Keratinocyte (primary cell): ENCODE measurements at regions not wholly inside any gene's neighbourhood (a gene's known extent, or its start where the extent isn't known, plus 50 kb on each side); places are given as distances from the start of the nearest gene placed in this dataset.

ENCODE experiments used
- DNase-seq: peaks from one replicate; pipeline ENCODE4 v3.0.0-alpha.2; 2011; ENCODE audit warnings: low read depth, missing footprints, low spot score
- FAIRE-seq: peaks from 2 replicates; lab custom pipeline; 2011; peaks lifted over from hg19 to GRCh38; lab: Jason Lieb, UNC
- H2AFZ ChIP-seq: 2 replicates; pipeline ENCODE4 v1.6.0; 2012; ENCODE audit warnings: low read length, control low read depth, inconsistent platforms; ENCODE audit not compliant: control insufficient read depth
- H3K27ac ChIP-seq: 2 replicates; pipeline ENCODE4 v1.5.1; 2011; ENCODE audit warnings: low read length; ENCODE audit not compliant: control insufficient read depth, insufficient read depth
- H3K27me3 ChIP-seq: 3 replicates; pipeline ENCODE4 v1.6.0; 2011; ENCODE audit warnings: low read length; ENCODE audit not compliant: control insufficient read depth, insufficient read depth; ENCODE audit errors: extremely low read depth
- H3K36me3 ChIP-seq, 2 experiments: 2 replicates in 1 of 2; 3 replicates in 1 of 2; pipeline ENCODE4 v1.5.1; 2011; ENCODE audit warnings: low read length in 2 of 2, mild to moderate bottlenecking in 1 of 2; ENCODE audit not compliant: control insufficient read depth in 2 of 2, insufficient read depth in 2 of 2; ENCODE audit errors: extremely low read depth in 1 of 2
- H3K4me1 ChIP-seq: 3 replicates; pipeline ENCODE4 v1.5.1; 2011; ENCODE audit warnings: low read length; ENCODE audit not compliant: control insufficient read depth, insufficient read depth; ENCODE audit errors: extremely low read depth
- H3K4me2 ChIP-seq: 3 replicates; pipeline ENCODE4 v1.6.0; 2011; ENCODE audit warnings: low read depth, low read length; ENCODE audit not compliant: control insufficient read depth, insufficient read depth; ENCODE audit errors: extremely low read depth
- H3K4me3 ChIP-seq, 3 experiments: fragments of 200-600 bp in 1 of 3; sonication (generic) in 1 of 3; 2 replicates in 2 of 3; 3 replicates in 1 of 3; pipeline ENCODE4 v1.5.1; 2011 to 2016; ENCODE audit warnings: low read length in 3 of 3, mild to moderate bottlenecking in 3 of 3, control low read depth in 2 of 3, inconsistent platforms in 1 of 3, low read depth in 1 of 3, mixed read lengths in 1 of 3, mixed run types in 1 of 3, moderate library complexity in 1 of 3; ENCODE audit not compliant: control insufficient read depth in 2 of 3, insufficient read depth in 2 of 3; ENCODE audit errors: extremely low read depth in 1 of 3
- H3K79me2 ChIP-seq: 2 replicates; pipeline ENCODE4 v1.6.0; 2012; ENCODE audit warnings: low read length; ENCODE audit not compliant: control insufficient read depth, insufficient read depth
- H3K9ac ChIP-seq: 3 replicates; pipeline ENCODE4 v1.6.0; 2011; ENCODE audit warnings: low read length; ENCODE audit not compliant: control insufficient read depth, insufficient read depth; ENCODE audit errors: extremely low read depth
- H3K9me1 ChIP-seq: 3 replicates; pipeline ENCODE4 v1.6.0; 2011; ENCODE audit warnings: low read length; ENCODE audit not compliant: control insufficient read depth, insufficient read depth; ENCODE audit errors: extremely low read depth
- H3K9me3 ChIP-seq: 2 replicates; pipeline ENCODE4 v1.5.1; 2012; ENCODE audit warnings: low read depth, low read length; ENCODE audit not compliant: control insufficient read depth
- H4K20me1 ChIP-seq: 3 replicates; pipeline ENCODE4 v1.6.0; 2011; ENCODE audit warnings: low read length; ENCODE audit not compliant: control insufficient read depth, insufficient read depth; ENCODE audit errors: extremely low read depth
- EZH2 ChIP-seq: IDR thresholded peaks from one replicate; pipeline ENCODE4 v1.6.1; 2012; ENCODE audit warnings: inconsistent platforms, mild to moderate bottlenecking, low read length, moderate library complexity
- dilution Hi-C: fragments of 300-500 bp; cut with MboI; formaldehyde crosslinking; loops from one replicate; pipeline ENCODE4 v1.7.0; 2020; ENCODE audit warnings: low sequenced_read_pairs; ENCODE audit not compliant: extremely low pct_ligation_motif_present
- TF ChIP-seq, protein P1 (sequence below), 3 experiments: IDR thresholded peaks in 1 of 3; conservative IDR thresholded peaks in 1 of 3; optimal IDR thresholded peaks in 1 of 3; 2 replicates in 2 of 3; 3 replicates in 1 of 3; pipeline versions ENCODE3 to v1.5.1; 2011; ENCODE audit warnings: low read length in 3 of 3, mild to moderate bottlenecking in 3 of 3, moderate library complexity in 2 of 3, control low read depth in 1 of 3, inconsistent platforms in 1 of 3; ENCODE audit not compliant: insufficient read depth in 2 of 3; ENCODE audit errors: extremely low read depth in 1 of 3

DNA sequence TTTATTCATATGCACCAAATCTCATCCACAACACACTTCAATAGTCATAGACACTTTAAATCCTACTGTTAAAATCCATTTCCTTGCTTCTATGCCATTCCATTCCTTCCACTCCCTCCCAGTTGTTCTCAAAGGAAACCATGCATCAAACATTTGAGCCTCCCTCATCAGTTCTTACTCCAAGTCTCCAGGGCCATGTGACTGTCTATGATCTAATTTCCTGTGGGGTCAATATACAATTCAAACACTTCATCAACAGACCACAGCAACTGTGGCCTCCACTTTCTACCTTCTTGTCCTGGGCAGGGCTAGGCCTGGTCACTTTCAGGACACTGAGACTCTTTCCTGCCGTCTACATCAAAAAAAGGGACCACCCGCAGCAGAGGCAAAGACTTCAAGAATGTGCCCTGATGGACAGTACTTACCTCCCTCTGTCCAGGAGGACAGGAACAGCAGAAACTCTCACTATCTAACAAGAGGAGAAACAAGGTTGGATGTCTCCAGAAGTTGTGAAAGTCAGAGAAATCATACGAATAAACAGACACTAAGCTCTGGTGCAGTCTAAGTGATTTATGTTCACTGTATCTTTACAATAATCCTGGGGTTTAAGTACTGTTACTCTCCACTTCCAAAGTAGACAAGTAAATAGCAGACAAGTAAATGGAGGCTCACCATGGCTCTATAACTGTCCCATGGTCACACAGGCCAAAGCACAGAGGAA lies 160.2 kb downstream of the QRSL1 start:
- Histone ChIP-seq H3K9me3 (no peaks in the 10 kb centered on the region), H2AFZ (no peak overlapping the region), H3K9ac (no peak overlapping the region), H3K9me1 (no peaks in the 10 kb centered on the region), H3K4me3 (no peak overlapping the region), H3K4me2 (no peak overlapping the region), H4K20me1 (no peaks in the 10 kb centered on the region), H3K27ac (no peak overlapping the region), H3K27me3 (no peaks in the 10 kb centered on the region), H3K79me2 (no peaks in the 10 kb centered on the region), H3K36me3 (no peaks in the 10 kb centered on the region), H3K4me1 (no peaks in the 10 kb centered on the region)
- DNase-seq: no peak
- no peak for FAIRE-seq
- no peak for TF ChIP-seq EZH2
- TF ChIP-seq, protein P1, sequence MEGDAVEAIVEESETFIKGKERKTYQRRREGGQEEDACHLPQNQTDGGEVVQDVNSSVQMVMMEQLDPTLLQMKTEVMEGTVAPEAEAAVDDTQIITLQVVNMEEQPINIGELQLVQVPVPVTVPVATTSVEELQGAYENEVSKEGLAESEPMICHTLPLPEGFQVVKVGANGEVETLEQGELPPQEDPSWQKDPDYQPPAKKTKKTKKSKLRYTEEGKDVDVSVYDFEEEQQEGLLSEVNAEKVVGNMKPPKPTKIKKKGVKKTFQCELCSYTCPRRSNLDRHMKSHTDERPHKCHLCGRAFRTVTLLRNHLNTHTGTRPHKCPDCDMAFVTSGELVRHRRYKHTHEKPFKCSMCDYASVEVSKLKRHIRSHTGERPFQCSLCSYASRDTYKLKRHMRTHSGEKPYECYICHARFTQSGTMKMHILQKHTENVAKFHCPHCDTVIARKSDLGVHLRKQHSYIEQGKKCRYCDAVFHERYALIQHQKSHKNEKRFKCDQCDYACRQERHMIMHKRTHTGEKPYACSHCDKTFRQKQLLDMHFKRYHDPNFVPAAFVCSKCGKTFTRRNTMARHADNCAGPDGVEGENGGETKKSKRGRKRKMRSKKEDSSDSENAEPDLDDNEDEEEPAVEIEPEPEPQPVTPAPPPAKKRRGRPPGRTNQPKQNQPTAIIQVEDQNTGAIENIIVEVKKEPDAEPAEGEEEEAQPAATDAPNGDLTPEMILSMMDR (optimal IDR thresholded peaks at IDR 0.05 in 1 of 3, IDR thresholded peaks at IDR 0.05 in 1 of 3, conservative IDR thresholded peaks at IDR 0.05 in 1 of 3; ENCODE audit: extremely low read depth in 1 of 3, insufficient read depth in 2 of 3, low read length in 3 of 3): no peak
- dilution Hi-C loops: no loop called here

DNA sequence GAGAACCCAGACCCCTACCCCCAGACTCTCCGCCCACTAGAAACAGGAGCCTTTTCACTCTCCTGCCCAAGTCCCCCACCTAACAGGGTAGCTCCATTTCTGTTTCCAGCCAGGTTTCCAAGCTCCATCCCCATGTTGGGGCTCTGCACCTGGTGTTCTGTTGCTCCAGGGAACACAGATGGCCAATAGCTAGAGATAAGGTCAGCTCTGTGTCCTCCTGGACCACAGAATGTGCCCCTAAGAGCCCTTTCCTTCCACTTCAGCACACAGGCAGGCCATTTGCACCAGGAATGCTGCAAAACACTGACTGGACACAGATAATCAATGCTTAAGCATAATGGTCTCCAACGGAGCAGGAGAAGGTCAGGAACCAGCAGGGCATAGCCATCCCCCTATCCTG lies 159.4 kb downstream of the QRSL1 start:
- Histone ChIP-seq H3K4me1 (peaks cover 5% of the 10 kb centered on the region), H4K20me1 (no peaks in the 10 kb centered on the region), H3K9ac (no peak overlapping the region), H3K79me2 (no peaks in the 10 kb centered on the region), H3K4me2 (no peak overlapping the region), H3K36me3 (no peaks in the 10 kb centered on the region), H3K4me3 (no peak overlapping the region), H3K27ac (no peak overlapping the region), H2AFZ (no peak overlapping the region), H3K9me1 (no peaks in the 10 kb centered on the region), H3K9me3 (no peaks in the 10 kb centered on the region), H3K27me3 (no peaks in the 10 kb centered on the region)
- DNase-seq (no peak), FAIRE-seq (no peak)
- dilution Hi-C loops: no loop called here
- TF ChIP-seq EZH2: no peak
- TF ChIP-seq, protein P1 (optimal IDR thresholded peaks at IDR 0.05 in 1 of 3, IDR thresholded peaks at IDR 0.05 in 1 of 3, conservative IDR thresholded peaks at IDR 0.05 in 1 of 3; ENCODE audit: extremely low read depth in 1 of 3, insufficient read depth in 2 of 3, low read length in 3 of 3): no peak
